Stimulated activated CD4-positive, alpha-beta T cell treated with anti-CD3 and anti-CD28 coated beads, TNF-alpha, amount 100 ng/mL, for 48 hours (primary cell): ENCODE measurements at regions not wholly inside any gene's neighbourhood (a gene's known extent, or its start where the extent isn't known, plus 50 kb on each side); places are given as distances from the start of the nearest gene placed in this dataset.
"Not testable (repeated sequence)": the region's sequence is repeated elsewhere in the genome, so short reads cannot be mapped to it uniquely, and the experiment has no call there.

ENCODE experiments used
- DNase-seq, 3 donors: peaks; one replicate each; pipeline ENCODE4 v3.0.0-alpha.2; 2020; ENCODE audit warnings: low read depth in 3 of 3

- DNase-seq: no peak
Measured at GRCh38 chr9:34793428-34793827, 83.5 kb upstream of the CCL21 start.

- no peak for DNase-seq
Measured at GRCh38 chr9:34783951-34784487, 74.1 kb upstream of the CCL21 start.

GRCh38 chr9:34782372-34782771 is 72.4 kb upstream of the CCL21 start:
- DNase-seq: no peak

- no peak for DNase-seq
Measured at GRCh38 chr9:34777666-34778065, 67.7 kb upstream of the CCL21 start.

- no peak for DNase-seq
Measured at GRCh38 chr9:34773955-34774354, 64.0 kb upstream of the CCL21 start.

GRCh38 chr9:34773306-34773910 is 63.5 kb upstream of the CCL21 start:
- no peak for DNase-seq

GRCh38 chr9:34771007-34771406 is 61.1 kb upstream of the CCL21 start:
- no peak for DNase-seq

GRCh38 chr9:34767087-34767486 is 57.2 kb upstream of the CCL21 start:
- not testable (repeated sequence) for DNase-seq

- peak; percentile 8 to 40 (median 13) for DNase-seq
Measured at GRCh38 chr9:34760196-34761040, 50.5 kb upstream of the CCL21 start.
